ENCODE measurements at regions not wholly inside any gene's neighbourhood (a gene's known extent, or its start where the extent isn't known, plus 50 kb on each side); places are given as distances from the start of the nearest gene placed in this dataset.

GRCh38 chr6:137657351-137657911, 163.2 kb upstream of the OLIG3 start:
- Histone ChIP-seq H3K36me3 (no peaks in the 10 kb centered on the region), H3K4me3 (no peak overlapping the region), H3K27ac (no peak overlapping the region), H3K9me3 (ENCODE audit: low read depth) (peaks cover 3% of the 10 kb centered on the region), H3K27me3 (no peaks in the 10 kb centered on the region), H3K4me1 (ENCODE audit: low read depth) (peaks cover 5% of the 10 kb centered on the region)
- no peak for TF ChIP-seq CTCF (IDR thresholded peaks at IDR 0.05; ENCODE audit: low read depth, low read length)
- DNase-seq (ENCODE audit: low read depth in 1 of 2, low spot score in 1 of 2): no peak

- DNase-seq (ENCODE audit: low read depth in 1 of 2, low spot score in 1 of 2): no peak
- Histone ChIP-seq H3K27me3 (no peaks in the 10 kb centered on the region), H3K27ac (no peak overlapping the region), H3K4me3 (no peak overlapping the region), H3K9me3 (ENCODE audit: low read depth) (peaks cover 3% of the 10 kb centered on the region), H3K36me3 (no peaks in the 10 kb centered on the region), H3K4me1 (ENCODE audit: low read depth) (peaks cover 5% of the 10 kb centered on the region)
- no peak for TF ChIP-seq CTCF (IDR thresholded peaks at IDR 0.05; ENCODE audit: low read depth, low read length)
These were observed 164.1 kb upstream of the OLIG3 start for GRCh38 chr6:137658287-137658686.

- TF ChIP-seq CTCF (IDR thresholded peaks at IDR 0.05; ENCODE audit: low read depth, low read length): no peak
- Histone ChIP-seq H3K9me3 (ENCODE audit: low read depth) (no peaks in the 10 kb centered on the region), H3K4me3 (no peak overlapping the region), H3K27me3 (no peaks in the 10 kb centered on the region), H3K27ac (no peak overlapping the region), H3K4me1 (ENCODE audit: low read depth) (peaks cover 5% of the 10 kb centered on the region), H3K36me3 (no peaks in the 10 kb centered on the region)
- DNase-seq (ENCODE audit: low read depth in 1 of 2, low spot score in 1 of 2): no peak
These were observed 165.7 kb upstream of the OLIG3 start for GRCh38 chr6:137659871-137660270.

- TF ChIP-seq CTCF (IDR thresholded peaks at IDR 0.05; ENCODE audit: low read depth, low read length): no peak
These were observed 166.1 kb upstream of the OLIG3 start for GRCh38 chr6:137660296-137660731.

GRCh38 chr6:137661601-137662000, 167.4 kb upstream of the OLIG3 start:
- Histone ChIP-seq H3K4me3 (no peak overlapping the region), H3K36me3 (no peaks in the 10 kb centered on the region), H3K27ac (no peak overlapping the region), H3K4me1 (ENCODE audit: low read depth) (peaks cover 5% of the 10 kb centered on the region), H3K9me3 (ENCODE audit: low read depth) (peaks cover 4% of the 10 kb centered on the region), H3K27me3 (no peaks in the 10 kb centered on the region)
- peak; percentile 68 for TF ChIP-seq CTCF (IDR thresholded peaks at IDR 0.05; ENCODE audit: low read depth, low read length)
- DNase-seq (ENCODE audit: low read depth in 1 of 2, low spot score in 1 of 2): peak in 1 of 2 donors; percentile 46

More at GRCh38 chr6:137660296-137660731, 166.1 kb upstream of the OLIG3 start:
- H3K4me3 ChIP-seq: no peak overlapping the region
- H3K27me3 ChIP-seq: no peaks in the 10 kb centered on the region
- H3K36me3 ChIP-seq: no peaks in the 10 kb centered on the region
- H3K9me3 ChIP-seq (ENCODE audit: low read depth): peaks cover 2% of the 10 kb centered on the region
- H3K4me1 ChIP-seq (ENCODE audit: low read depth): peaks cover 5% of the 10 kb centered on the region
- no peak for DNase-seq (ENCODE audit: low read depth in 1 of 2, low spot score in 1 of 2)
- no peak overlapping the region for H3K27ac ChIP-seq

All from cardiac muscle cell (in vitro differentiated cells and primary cell).